OCI-LY3 (cell line): ENCODE measurements at regions not wholly inside any gene's neighbourhood (a gene's known extent, or its start where the extent isn't known, plus 50 kb on each side); places are given as distances from the start of the nearest gene placed in this dataset.

ENCODE experiments used
- CTCF ChIP-seq: fragments of 200-600, 300-600 bp; sonication (generic); IDR thresholded peaks from 2 replicates; pipeline ENCODE4 v1.5.1; 2014; ENCODE audit warnings: antibody characterized with exemption, low read length, low read depth
- EZH2phosphoT487 ChIP-seq: fragments of 200-600 bp; shearing (Covaris generic); IDR thresholded peaks from 2 replicates; pipeline ENCODE4 v1.6.1; 2018; ENCODE audit warnings: antibody characterized with exemption, mixed run types, low read depth

- no peak for TF ChIP-seq CTCF
- TF ChIP-seq EZH2phosphoT487 = no peak
Observed at GRCh38 chr4:67342291-67342690, 203.0 kb downstream of the CENPC start.
